HPDE6-E6E7 (cell line): ENCODE measurements at regions not wholly inside any gene's neighbourhood (a gene's known extent, or its start where the extent isn't known, plus 50 kb on each side); places are given as distances from the start of the nearest gene placed in this dataset.

Experiments used
- DNase-seq: peaks from one replicate; pipeline ENCODE4 v3.0.0; 2011; ENCODE audit warnings: missing footprints; ENCODE audit errors: extremely low spot score

DNA sequence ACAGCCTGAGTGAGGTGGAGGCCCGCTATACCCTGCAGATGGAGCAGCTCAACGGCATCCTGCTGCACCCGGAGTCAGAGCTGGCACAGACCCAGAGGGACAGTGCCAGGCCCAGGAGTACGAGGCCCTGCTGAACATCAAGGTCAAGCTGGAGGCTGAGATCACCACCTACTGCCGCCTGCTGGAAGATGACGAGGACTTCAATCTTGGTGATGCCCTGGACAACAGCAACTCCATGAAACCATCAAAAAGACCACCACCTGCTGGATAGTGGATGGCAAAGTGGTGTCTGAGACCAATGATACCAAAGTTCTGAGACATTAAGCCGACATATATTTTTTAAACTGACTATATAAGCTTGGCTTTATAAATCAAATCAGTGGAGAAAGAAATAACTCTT, 73.3 kb upstream of the HHIP start:
- DNase-seq: no peak

DNA sequence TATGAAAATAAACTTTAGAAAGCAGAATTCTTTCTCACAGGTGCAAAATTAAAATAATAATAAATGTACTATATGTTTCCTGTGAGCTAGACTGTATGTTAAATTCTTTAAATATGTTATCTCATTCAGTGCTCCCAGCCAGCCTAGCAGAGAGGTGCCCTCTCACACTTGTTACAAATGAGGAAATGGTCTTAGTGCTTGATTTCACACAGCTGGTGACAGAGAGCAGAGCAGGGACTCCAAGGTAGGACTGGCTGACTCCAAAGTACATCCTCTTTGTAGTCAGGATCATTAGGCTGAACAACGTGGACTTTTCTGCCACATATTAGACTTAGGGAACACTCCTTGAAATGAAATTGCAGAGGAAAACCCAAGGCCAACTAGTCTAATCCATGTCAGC, 72.0 kb upstream of the HHIP start:
- no peak for DNase-seq

DNA sequence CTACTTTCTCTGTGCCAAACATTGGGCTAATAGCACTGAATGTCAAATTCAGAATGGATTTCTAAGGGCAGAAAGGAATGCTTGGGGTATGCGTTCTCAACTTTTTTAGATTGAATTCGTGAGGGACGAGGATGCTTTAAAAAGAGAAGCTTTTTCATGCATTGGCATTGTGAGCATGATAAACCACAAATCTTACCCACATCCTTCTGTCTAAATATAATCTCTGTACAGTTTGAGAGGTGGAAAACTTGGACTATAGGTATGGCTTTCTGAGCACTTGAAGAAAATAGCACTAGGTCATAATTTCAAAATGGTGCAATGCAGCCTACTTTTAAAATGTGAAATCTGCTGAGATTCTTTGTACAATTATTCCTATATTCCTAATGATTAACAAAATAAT, 71.4 kb upstream of the HHIP start:
- no peak for DNase-seq

DNA sequence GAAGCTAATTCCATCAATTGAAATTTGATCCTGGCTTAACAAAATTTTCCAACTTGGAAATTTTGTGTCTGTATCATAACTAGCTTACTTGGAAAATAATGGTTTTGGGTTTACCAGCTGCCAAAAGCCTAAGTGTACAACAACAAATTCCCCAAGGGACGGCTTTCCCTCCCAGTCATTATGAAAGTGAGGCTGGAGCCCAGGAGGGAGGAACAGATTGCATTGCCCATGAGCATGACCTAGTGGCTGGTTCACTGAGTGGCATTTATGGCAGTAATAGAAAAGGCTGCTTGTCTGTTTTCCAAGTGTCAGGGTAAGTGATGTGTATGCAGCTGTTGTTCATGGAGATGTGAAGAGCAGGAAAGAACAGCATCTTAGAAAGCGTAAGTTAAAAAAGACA, 70.8 kb upstream of the HHIP start:
- no peak for DNase-seq

DNA sequence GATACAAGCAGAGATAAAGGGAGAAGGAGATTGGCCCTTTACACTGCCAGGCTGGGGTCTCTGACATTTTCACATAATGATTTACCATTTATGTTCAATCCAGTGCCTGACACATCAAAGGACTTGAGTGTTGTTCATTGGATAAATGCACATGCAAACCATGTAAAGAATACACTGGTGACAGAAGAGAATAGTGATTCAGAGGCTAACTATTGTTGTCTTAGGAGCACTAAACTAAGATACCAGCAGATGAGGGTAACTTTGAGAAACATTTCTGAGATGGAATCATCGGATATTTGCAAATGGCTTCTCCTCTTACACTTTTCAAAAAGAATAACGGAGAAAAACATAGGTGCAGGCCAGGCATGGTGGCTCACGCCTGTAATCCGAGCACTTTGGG, 67.3 kb upstream of the HHIP start:
- no peak for DNase-seq

DNA sequence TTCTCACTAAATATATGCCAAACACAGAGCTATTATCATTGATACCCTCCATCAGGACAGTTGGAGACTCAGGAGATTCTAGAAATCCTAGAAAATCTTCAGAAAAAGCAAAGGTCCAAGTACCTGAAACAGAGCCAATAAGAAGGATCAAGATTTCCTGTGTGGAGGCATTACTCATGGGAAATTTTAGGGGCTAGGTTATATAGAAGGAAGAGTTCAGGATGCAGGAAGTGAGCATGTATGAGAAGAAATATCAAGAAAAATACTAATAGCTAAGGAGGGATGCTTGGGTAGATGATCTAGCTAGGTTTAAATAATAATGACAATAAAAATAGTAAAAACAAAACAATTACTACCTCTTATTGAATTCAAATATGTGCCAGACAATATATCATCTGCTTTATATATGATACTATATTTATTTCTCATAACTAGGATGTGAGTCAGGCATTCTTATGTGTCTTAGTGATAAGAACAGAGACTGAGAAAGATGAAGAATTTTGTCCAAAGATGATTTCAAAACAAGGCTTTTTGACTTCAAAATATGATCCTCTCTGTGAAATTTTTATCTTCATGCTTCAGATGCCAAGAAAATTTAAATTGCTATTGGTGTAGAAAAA, 66.4 kb upstream of the HHIP start:
- DNase-seq: no peak

DNA sequence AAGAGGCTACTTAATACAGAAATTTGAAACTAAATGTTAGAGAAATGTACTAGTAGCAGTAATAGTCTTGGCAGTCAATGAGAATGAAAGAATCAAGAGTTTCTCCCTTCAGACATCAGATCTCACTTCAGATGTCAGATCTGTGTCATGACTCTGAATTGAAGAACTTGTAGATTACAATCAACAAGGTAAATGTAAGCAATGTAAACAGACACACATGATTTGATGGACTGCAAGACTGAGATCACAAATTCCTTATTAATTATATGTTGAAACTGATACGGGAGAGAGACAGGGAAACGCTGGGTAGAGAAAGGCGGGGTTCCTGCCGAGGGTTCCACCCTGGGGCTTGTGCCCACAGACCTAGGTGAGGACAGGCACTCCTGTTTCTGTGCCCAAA, 65.5 kb upstream of the HHIP start:
- DNase-seq: no peak

DNA sequence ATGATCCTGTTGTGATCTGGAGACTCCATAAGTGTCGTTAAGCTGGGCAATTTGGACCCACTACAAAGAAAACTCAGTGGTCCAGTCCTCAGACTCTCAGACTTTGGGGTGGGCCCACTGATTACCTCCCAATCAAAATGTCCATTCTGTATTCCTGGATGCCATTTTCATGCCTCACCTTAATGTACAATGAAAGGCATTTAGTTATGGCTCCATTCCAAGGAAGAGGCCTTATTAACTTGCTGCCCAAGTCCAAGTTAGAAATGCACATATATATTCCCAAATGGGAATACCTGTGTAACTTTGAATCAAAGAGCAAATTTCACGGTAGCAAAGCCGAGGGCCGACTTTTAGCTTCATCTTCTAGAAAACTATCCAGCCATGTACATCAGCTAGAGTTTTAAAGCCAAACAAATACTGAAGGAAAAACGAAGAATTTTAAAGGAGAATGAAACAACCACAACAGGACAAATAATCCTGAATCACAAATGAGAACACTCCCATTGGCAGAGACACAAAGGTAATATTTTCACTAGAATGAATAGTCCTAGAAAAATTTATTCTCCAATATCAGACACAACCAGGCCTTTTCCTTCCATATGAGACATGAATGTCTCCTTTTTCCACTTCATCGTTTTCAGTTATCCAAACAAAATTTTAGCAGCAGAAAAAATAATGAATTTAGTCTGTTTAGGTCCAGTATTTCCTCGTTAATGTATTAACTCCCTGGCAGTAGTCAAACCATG, 63.7 kb upstream of the HHIP start:
- no peak for DNase-seq

DNA sequence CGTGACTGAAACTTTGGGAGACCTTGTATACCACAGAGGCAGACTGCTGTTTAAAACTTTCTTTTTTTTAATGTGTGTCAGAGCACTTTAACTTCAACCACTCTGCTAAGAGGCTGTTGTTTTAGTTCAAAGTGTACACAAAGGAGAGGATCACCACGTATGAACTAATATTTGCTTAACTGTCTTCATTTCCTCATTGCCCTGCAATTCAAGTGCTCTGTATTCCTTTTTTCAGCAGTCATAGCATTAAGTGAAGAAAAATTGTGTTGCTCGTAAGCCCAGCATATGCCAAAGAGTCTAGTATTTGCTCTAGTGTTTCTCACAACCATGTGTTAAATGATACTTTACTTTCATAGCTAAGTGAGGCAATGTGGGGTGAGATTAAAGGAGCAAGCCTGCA, 63.0 kb upstream of the HHIP start:
- DNase-seq: no peak

DNA sequence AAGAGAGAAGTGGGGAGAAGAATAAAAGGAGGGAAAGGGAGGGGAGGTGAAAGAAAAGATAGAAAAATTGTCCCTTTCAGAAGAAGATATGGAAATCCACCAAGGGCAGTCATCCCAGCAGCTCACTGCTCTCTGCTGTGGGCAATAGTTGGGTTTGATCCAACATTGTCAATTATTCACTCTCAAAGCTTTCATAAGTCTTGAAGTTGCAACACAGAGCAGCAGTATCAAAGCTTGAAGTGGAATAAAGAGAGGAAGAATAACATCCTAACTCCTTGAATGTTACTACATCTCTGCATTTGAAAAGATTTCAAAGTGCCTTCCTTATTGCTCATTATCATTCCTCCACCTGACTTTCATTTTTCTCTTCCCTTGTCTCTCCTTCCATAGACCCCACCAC, 62.3 kb upstream of the HHIP start:
- DNase-seq: no peak

DNA sequence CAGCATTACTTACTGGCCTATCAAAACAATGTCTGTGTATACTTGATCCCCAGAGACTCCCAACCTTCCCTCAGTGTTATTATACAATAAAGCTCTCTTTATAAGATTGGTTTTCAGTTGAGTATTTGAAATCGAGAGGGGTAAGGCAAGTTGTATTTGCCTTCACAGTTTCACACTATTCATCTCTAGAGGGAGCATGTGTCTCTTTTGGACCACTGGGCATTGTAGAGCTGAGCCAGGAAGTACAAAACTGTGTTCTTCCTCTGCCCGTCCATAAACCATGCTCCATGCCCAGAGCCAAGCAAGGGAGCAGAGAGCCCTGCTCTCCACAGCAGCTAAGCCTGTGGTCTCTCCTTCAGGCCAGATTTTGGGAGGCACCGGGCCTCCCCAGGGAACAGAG, 61.5 kb upstream of the HHIP start:
- DNase-seq: no peak

DNA sequence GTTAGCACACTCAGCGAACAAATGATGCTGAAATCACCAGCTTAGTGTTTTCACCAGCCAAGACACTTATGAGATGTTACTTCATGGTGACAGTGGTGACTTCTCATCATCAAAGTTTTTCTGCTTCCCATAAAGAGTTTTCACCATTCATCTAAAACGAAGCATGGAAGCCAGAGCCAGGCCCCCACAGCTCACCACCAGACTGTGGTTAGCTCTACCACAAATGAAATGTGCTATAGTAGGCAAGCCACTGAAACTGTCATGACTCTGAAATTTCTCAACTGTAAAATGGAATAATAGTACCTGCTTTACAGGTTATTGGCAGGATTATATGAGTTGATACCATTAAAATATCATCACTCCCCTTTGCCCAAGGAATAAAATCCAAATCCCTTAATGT, 56.4 kb upstream of the HHIP start:
- no peak for DNase-seq

DNA sequence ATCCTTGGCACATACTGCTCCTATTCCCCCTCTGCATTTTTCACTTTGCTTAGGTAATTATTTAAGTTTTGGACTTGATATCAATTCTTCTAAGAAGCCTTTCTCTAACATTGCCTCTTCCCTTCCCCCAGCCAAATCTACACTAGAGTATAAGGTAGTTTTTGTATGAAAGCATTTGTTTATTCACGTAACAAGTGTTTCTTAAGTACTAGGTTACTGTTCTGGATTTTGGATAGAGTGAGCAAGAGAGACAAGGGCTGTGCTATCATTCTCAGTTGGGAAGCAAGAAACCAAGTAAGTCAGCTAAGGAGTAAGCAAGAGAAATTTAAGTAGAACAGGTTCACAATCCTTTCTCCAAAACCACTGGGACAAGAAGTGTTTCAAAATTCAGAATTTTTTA, 55.9 kb upstream of the HHIP start:
- DNase-seq: no peak

DNA sequence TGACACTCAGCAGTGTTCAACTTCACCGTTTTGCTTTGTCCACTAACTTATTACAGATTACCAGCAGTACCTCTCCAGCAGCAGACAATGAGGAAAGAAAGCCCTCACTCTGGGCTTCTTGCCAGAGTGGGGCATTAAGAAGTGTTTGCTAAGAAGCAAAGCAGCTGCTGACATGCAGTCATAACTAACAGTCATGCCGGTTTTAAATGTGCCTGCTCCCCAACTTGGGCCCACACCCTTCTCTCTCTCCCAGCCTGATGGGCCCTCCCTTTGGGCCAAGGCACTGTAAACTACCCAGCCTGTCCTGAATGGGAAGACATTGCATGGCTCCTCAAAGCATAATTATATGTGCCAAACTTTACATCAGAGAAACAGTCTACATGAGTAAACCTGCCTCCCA, 54.6 kb upstream of the HHIP start:
- DNase-seq: no peak

DNA sequence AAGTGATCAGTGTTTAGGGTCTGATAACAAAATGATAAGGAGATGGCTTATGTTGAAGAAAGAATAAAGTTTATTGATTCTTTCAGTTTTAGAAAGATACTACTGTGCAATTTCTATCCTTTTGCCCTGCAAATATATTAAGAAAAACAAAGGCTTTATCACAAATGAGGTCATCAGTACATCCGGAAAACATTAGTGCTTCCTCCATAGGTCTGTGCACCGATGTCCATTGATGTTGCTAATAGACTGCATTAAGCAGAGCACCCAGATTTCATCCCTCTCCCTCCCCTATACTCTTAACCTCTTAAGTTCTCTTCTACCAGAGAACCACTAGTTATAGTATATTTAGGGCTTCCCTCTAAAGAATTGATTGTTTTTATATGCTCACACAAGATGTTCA, 53.7 kb upstream of the HHIP start:
- no peak for DNase-seq

DNA sequence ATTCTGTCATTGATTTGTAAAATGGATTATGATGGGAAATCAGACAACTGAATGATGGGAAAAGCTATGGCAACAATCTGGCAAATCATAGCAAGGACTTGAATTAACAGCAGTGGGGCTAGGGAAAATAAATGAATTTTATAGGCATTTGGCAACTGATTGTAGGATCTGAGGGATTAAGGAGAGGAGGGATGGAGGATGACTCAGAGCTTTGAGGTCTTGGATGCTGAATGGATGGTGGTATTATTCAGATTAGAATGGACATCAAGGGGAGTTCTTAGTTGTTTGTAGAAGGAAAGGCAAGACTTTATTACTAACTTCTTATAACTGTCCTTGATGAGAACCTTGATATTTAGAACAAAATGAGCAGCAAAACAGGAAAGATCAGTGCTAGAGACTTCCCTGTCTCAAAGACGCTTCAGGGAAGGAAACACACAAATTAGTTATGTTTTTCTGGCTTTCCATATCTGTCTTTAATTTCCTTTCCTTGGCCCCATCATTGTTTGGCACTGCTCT, 51.4 kb upstream of the HHIP start:
- DNase-seq: no peak

DNA sequence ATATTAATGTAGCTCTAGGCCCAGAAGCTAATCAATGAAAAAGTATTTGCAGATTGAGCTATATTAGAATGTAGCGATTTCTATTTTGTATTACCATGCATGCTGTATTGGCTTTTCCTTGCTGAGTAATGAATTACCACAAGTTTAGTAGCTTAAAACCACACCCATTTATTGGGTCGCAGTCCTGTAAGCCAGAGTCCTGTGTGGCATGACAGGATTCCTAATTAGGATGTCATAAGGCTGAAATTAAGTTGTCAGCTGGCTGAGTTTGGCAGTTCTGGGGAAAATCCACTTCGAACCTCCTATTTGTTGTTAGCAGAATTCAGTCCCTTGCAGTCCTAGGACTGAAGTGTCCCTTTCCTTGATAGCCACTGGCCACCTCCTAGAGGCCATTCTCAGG, 50.3 kb upstream of the HHIP start:
- no peak for DNase-seq
